ENCODE measurements at regions not wholly inside any gene's neighbourhood (a gene's known extent, or its start where the extent isn't known, plus 50 kb on each side); places are given as distances from the start of the nearest gene placed in this dataset.

- Mint-ChIP-seq H3K36me3 (ENCODE audit: insufficient read depth, unreplicated experiment) (no peaks in the 10 kb centered on the region), H3K27me3 (ENCODE audit: insufficient read depth, unreplicated experiment) (no peaks in the 10 kb centered on the region), H3K9me3 (ENCODE audit: unreplicated experiment) (no peaks in the 10 kb centered on the region), H3K4me3 (ENCODE audit: unreplicated experiment) (no peak overlapping the region), H3K4me1 (ENCODE audit: low read depth, unreplicated experiment) (no peaks in the 10 kb centered on the region), H3K27ac (ENCODE audit: unreplicated experiment) (no peak overlapping the region)
- Histone ChIP-seq H3K4me1 (no peaks in the 10 kb centered on the region), H3K4me3 (ENCODE audit: low read depth, low read length) (no peak overlapping the region), H3K27me3 (replicated peaks; ENCODE audit: control insufficient read depth, insufficient read depth, low read length) (no peaks in the 10 kb centered on the region), H3K9me3 (no peaks in the 10 kb centered on the region), H3K36me3 (ENCODE audit: control insufficient read depth, insufficient read depth, low read length) (no peaks in the 10 kb centered on the region)
- BruUV-seq (replicated peaks): no TSS peak
- intact Hi-C loops (cut with micrococcal nuclease; ENCODE audit: unreplicated experiment): no loop called here
- no peak for TF ChIP-seq CTCF (IDR thresholded peaks at IDR 0.05; ENCODE audit: insufficient read depth in 1 of 2, low read depth in 1 of 2, low read length in 1 of 2, severe bottlenecking in 1 of 2, unreplicated experiment in 1 of 2)
- ChIA-PET CTCF (no interaction called here), POLR2A (no interaction called here)
- DNase-seq: no peak
Observed at GRCh38 chr11:21635394-21636145, 557.3 kb upstream of the ANO5 start.

- no peaks in the 10 kb centered on the region for H3K9me3 ChIP-seq
- Mint-ChIP-seq H3K4me1 (ENCODE audit: low read depth, unreplicated experiment) (no peaks in the 10 kb centered on the region), H3K27me3 (ENCODE audit: insufficient read depth, unreplicated experiment) (no peaks in the 10 kb centered on the region), H3K4me3 (ENCODE audit: unreplicated experiment) (no peak overlapping the region), H3K27ac (ENCODE audit: unreplicated experiment) (no peak overlapping the region), H3K9me3 (ENCODE audit: unreplicated experiment) (no peaks in the 10 kb centered on the region), H3K36me3 (ENCODE audit: insufficient read depth, unreplicated experiment) (no peaks in the 10 kb centered on the region)
- CTCF ChIA-PET: no interaction called here
- H3K27me3 ChIP-seq (replicated peaks; ENCODE audit: control insufficient read depth, insufficient read depth, low read length): no peaks in the 10 kb centered on the region
- no peak overlapping the region for H3K4me3 ChIP-seq (ENCODE audit: low read depth, low read length)
- H3K4me1 ChIP-seq: no peaks in the 10 kb centered on the region
- no peak for DNase-seq
- intact Hi-C loops (cut with micrococcal nuclease; ENCODE audit: unreplicated experiment): no loop called here
- POLR2A ChIA-PET: no interaction called here
- BruUV-seq (replicated peaks): no TSS peak
- H3K36me3 ChIP-seq (ENCODE audit: control insufficient read depth, insufficient read depth, low read length): no peaks in the 10 kb centered on the region
- no peak for TF ChIP-seq CTCF (IDR thresholded peaks at IDR 0.05; ENCODE audit: insufficient read depth in 1 of 2, low read depth in 1 of 2, low read length in 1 of 2, severe bottlenecking in 1 of 2, unreplicated experiment in 1 of 2)
Observed at GRCh38 chr11:21636561-21636960, 556.3 kb upstream of the ANO5 start.

- Histone ChIP-seq H3K27me3 (replicated peaks; ENCODE audit: control insufficient read depth, insufficient read depth, low read length) (no peaks in the 10 kb centered on the region), H3K9me3 (no peaks in the 10 kb centered on the region), H3K36me3 (ENCODE audit: control insufficient read depth, insufficient read depth, low read length) (no peaks in the 10 kb centered on the region), H3K4me1 (no peaks in the 10 kb centered on the region), H3K4me3 (ENCODE audit: low read depth, low read length) (no peak overlapping the region)
- intact Hi-C loops (cut with micrococcal nuclease; ENCODE audit: unreplicated experiment): no loop called here
- DNase-seq: no peak
- CTCF ChIA-PET: no interaction called here
- POLR2A ChIA-PET: no interaction called here
- H3K27me3 Mint-ChIP-seq (ENCODE audit: insufficient read depth, unreplicated experiment): peaks cover 3% of the 10 kb centered on the region
- no peaks in the 10 kb centered on the region for H3K4me1 Mint-ChIP-seq (ENCODE audit: low read depth, unreplicated experiment)
- no peaks in the 10 kb centered on the region for H3K36me3 Mint-ChIP-seq (ENCODE audit: insufficient read depth, unreplicated experiment)
- BruUV-seq (replicated peaks): no TSS peak
- no peak for TF ChIP-seq CTCF (IDR thresholded peaks at IDR 0.05; ENCODE audit: insufficient read depth in 1 of 2, low read depth in 1 of 2, low read length in 1 of 2, severe bottlenecking in 1 of 2, unreplicated experiment in 1 of 2)
- H3K27ac Mint-ChIP-seq (ENCODE audit: unreplicated experiment): no peak overlapping the region
- H3K4me3 Mint-ChIP-seq (ENCODE audit: unreplicated experiment): no peak overlapping the region
- H3K9me3 Mint-ChIP-seq (ENCODE audit: unreplicated experiment): no peaks in the 10 kb centered on the region
Observed at GRCh38 chr11:21640491-21640890, 552.4 kb upstream of the ANO5 start.

Measured in Caco-2 (cell line).